Activated CD8-positive, alpha-beta memory T cell treated with anti-CD3 and anti-CD28 coated beads, Interleukin-2, amount 50 U/mL, for 24 hours (primary cell): ENCODE measurements at regions not wholly inside any gene's neighbourhood (a gene's known extent, or its start where the extent isn't known, plus 50 kb on each side); places are given as distances from the start of the nearest gene placed in this dataset.
A peak's percentile ranks its signal among the peaks of the same experiment; 100 is the strongest.
"Not testable (repeated sequence)": the region's sequence is repeated elsewhere in the genome, so short reads cannot be mapped to it uniquely, and the experiment has no call there.

Experiments
- DNase-seq: peaks from one replicate; pipeline ENCODE4 v3.0.0-alpha.2; 2020; ENCODE audit errors: extremely low read depth

DNA sequence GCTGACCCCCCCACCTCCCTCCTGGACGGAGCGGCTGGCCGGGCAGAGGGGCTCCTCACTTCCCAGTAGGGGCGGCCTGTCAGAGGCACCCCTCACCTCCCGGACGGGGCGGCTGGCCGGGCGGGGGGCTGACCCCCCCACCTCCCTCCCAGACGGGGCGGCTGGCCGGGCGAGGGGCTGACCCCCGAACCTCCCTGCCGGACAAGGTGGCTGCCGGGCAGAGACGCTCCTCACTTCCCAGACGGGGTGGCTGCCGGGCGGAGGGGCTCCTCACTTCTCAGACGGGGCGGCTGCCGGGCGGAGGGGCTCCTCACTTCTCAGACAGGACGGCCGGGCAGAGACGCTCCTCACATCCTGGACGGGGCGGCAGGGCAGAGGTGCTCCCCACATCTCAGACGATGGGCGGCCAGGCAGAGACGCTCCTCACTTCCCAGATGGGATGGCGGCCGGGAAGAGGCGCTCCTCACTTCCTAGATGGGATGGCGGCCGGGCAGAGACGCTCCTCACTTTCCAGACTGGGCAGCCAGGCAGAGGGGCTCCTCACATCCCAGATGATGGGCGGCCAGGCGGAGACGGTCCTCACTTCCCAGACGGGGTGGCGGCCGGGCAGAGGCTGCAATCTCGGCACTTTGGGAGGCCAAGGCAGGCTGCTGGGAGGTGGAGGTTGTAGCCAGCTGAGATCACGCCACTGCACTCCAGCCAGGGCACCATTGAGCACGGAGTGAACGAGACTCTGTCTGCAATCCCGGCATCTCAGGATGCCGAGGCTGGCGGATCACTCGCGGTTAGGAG, 66.2 kb upstream of the PAPPA2 start:
- not testable (repeated sequence) for DNase-seq

DNA sequence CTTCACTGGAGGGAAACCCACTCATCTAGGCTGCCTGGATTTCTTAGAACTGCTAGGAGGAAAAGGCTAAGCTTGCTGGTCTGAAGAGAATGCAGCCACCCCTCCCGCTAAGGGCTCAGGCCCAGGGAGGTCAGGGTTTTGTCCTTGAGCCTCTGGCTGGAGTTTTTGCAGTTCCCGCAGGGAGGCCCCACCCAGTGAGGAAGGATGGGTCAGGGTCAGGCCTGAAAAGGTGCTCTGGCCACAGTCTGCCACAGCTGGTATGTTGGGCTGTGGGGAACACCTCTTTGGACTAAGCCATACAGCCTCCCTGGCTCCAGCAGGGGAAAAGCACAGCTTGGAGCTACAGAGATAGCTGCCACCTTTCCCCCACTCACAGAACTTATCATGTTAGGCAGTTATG, 71.4 kb upstream of the PAPPA2 start:
- no peak for DNase-seq

DNA sequence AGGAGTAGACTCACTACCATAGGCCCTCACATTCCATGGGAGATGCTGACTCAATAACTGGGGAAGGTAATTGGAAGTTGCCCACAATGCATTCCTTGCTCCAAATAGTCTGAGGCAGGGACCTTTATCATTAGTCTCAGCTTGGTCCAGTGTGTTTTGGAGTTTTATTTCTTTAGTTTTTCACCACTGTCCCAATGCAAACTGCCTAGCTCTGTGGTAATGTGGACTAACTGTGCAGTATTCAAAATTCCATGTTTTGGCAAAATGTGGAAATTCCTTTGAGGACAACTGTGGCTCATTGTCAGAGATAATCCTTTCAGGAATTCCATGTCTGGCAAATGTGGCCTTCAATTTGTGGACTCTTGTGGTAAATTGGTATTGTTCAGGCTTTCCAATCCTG, 78.1 kb upstream of the PAPPA2 start:
- no peak for DNase-seq

DNA sequence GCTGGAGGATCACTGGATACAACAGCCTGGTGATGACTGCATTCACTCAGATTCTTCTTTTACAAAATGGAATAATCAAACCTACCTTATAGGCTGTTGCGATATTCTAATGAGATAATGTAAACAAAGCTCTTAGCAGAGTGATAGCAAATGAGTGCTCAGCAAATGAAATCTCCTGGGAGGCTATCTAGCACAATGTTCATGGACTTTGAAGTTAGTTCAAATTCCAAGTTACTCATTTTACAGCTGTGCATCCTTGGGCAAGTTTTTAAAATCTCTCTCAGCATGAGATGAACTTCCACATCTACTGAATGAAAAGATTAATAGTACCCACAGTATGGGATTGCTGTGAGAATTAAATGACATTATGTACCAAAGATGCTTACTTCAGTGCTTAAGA, 80.8 kb upstream of the PAPPA2 start:
- DNase-seq = no peak

DNA sequence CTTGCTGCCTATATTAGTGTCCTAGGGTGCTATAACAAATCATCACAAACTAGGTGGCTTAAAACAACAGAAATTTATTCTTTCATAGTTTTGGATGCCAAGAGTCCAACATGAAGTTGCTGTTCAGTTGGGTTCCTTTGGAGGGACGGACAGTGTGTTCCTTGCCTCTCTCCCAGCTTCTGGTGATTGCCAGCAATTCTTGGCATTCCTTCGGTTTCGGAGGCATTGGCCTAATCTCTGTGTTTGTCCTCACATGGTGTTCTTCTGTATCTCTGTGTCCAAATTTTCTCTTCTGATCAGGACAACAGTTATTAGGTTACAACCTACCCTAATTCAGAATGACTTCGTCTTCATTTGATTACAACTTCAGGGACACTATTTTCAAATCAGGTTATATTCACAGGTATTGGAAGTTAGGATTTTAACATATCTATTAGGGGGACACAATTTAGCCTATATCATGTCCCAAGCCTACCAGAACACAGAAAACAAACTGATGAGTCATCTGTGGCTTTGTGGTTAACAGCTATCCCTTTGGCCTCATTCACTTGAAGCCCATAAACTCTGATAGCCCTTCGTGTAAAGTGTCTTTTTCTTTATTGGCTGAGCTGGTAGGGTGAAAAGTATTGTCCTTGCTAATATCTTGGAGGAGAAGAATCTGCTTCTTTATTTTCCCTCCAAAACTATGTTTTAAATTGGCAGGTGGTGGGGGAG, 83.2 kb upstream of the PAPPA2 start:
- no peak for DNase-seq

DNA sequence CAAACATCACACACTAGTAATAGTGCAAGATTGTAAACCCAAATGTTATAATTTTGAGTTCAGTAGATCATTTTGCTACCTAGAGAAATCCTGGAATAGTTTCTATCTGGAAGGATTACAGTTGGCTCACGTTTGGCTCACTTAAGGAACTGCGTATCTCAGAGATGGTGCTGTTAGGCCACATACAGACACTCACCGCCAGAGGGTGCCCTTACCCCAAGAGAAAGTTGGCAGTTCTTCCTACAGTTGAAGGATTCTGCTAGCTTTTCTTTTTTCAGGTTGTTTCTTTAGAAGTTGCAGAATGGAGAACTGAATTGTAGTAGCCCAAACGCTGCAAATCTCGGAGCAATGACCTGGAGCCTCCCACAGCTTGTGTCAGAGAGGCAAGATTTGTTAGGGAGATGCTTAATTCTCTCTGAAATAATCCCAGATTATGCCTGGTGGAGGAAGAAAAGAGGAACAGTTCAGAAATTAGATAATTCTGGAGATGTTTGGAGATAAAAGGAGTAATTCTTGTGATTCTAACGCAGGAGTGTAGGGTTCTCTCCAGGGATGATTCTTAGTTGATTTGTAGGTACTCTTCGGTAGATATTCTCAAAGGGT, 87.9 kb upstream of the PAPPA2 start:
- peak; percentile 8 for DNase-seq

DNA sequence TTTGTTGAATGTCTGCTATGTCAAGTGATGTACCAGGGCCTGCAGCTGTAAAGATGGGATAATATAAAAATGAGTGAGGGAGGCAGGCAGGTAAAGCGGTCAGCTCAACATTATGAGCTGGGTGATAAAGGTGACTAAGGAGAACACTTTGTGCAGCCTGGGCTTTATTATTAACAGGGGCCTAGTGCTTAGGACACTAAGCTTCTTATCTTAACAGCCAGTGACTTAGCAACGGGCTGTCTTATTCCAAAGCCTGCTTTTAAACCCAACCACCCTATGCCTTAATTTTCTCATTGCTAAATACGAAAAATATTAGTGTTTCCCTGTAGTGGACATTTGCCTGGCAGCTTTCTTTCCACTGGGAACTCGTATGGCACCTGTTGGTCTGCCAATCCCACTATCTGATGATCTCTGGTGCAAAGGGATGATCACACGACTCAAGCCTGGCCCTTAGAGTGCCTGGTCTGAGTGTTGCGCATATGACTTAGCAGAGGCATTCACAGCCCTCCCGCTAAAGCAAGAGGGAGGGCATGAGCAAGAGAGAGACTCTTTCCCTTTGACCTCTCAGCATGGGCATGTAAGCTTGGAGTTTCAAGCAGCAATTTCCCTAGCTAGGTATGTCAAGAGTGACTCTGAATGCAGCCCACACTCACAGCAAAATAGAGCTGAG, 98.6 kb upstream of the PAPPA2 start:
- DNase-seq = no peak

DNA sequence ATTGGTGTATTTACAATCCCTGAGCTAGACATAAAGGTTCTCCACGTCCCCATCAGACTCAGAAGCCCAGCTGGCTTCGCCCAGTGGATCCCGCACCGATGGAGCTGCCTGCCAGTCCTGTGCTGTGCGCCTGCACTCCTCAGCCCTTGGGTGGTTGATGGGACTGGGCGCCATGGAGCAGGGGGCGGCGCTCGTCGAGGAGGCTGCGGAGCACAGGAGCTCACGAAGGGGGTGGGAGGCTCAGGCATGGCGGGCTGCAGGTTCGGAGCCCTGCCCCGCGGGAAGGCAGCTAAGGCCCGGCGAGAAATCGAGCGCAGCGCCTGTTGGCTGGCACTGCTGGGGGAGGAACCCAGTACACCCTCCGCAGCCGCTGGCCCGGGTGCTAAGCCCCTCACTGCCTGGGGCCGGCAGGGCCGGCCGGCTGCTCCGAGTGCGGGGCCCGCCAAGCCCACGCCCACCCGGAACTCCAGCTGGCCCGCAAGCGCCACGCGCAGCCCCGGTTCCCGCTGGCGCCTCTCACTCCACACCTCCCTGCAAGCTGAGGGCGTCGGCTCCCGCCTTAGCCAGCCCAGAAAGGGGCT, 113.8 kb upstream of the PAPPA2 start:
- not testable (repeated sequence) for DNase-seq

DNA sequence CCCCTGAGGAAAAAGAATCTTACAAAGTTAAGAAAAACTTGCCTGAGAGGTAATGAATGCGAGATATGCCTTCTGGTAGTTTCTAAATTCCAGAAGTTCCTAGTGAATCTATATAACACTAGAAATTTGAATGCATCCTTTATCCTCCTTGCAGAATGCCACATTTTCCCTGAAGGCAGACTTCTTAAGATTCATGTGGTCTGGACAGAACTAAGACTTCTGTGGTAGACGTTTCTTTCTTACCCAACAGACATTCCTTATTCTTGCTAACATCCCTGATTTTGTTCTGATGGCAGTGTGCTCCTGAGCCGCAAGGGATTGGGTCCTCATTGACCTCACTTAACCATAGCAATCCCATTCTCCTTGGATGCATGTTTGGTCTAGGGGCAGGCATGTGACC, 121.3 kb upstream of the PAPPA2 start:
- no peak for DNase-seq

DNA sequence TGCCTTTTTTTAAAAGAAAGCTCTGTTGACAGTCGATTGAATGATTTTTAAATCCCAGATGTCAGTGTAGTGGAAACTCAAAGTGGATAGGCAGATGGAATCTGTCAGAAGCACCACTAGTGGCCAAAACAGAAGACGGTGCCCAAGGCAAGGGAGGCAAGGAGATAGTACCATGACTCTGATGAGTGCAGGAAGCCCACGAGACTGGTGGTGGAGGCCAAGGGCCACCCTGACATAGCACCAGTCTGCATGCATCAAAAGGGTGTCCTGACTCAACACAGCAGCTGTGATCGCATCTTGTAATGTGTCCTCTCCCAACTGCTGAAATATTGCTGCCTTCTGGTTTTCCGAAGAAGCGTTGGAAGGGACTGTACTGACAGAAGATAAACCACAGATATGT, 124.1 kb upstream of the PAPPA2 start:
- no peak for DNase-seq

DNA sequence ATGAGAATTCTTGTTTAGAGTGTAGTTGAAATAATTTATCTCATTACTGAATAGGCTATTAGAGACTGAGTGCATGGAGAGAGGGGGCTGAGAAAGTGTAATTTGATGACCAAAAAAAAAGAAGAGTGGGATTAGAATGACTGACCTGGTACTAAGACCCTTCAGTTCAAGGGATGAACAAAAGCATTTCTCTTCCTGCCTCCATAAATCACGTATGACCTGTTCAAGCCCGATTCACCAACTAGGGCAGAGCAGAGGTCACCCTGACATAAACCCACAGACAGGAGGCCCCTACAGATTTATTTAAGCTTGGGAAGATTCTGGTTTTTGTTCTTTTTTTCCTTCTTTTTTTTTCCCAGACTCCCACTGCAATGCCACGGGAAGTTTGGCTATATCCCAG, 123.7 kb upstream of the COP1 start:
- no peak for DNase-seq

DNA sequence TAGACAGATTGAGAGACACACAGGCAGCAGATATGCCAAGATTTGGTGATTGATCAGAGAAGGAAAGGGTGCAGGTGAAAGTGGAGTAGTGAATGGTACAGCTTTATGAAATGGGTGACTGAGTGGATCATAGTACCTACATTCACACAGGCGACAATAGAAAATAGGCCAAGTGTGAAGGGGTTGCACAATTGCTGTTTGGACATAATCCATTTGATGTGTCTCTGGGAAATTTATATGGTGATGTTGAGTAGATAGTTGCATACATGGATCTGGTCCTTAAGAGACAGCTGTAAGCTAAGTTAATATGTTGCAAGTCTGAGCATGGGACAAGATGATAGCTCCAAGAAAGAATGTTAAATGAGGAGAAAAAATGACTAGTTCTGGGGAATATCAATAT, 118.6 kb upstream of the COP1 start:
- no peak for DNase-seq

DNA sequence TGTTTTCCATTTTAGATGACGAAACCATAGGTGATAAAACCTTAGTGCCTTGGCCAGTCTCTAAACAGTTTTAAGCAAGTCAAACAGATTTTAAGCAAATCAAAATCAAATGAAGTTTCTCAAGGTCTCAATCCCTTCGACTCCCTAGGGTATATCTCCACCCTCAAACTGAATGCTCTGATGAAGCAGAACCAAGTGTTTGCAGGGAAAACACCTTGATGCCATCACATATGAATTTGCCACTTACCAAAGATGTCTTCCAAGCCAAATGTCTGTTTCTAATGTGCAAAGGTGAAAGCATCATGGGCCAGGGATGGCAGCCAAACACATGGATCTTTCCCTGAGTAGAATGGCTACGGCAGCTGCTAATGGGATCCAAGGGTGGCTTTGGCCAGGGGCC, 116.4 kb upstream of the COP1 start:
- no peak for DNase-seq

DNA sequence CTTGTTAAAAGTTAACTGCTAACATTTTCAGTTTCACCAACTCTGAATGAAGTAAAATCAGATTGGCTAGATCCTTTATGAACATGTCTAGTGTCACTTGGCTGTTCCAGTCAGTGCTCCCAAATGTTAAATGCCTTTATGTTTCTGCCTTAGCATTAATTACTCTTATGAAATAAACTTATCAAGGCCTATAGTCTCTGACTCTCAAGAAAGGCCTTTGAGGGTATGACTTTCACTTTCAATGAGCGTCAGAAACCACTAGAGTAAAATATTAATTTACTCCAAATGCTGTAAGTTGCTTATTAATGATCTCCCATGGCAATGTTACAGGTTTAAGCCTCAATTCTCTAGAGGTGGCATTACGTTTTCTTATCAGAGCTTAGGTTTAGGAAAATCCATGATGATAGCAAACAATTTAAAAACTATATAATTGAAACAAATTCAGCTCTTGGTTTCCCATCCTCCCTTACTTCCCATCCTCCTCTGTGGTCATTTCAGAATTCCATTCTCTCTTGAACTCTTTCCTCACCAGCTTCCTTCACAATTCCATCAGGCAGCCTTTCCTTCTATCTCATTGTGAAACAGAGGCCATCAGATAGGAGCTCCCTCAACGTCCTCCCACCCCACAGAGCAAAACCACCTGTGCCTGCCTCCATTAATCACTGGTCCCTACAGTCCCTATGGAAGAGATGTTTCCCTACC, 108.6 kb upstream of the COP1 start:
- no peak for DNase-seq

DNA sequence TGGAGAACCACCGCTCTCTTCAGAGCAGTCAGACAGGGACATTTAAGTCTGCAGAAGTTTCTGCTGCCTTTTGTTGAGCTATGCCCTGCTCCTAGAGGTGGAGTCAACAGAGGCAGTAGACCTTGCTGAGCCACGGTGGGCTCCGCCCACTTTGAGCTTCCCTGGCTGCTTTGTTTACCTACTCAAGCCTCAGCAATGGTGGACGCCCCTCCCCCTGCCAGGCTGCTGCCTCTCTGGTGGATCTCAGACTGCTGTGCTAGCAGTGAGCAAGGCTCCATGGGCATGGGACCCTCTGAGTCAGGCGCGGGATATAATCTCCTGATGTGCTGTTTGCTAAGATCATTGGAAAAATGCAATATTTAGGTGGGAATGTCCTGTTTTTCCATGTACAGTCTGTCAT, 89.5 kb upstream of the COP1 start:
- not testable (repeated sequence) for DNase-seq

DNA sequence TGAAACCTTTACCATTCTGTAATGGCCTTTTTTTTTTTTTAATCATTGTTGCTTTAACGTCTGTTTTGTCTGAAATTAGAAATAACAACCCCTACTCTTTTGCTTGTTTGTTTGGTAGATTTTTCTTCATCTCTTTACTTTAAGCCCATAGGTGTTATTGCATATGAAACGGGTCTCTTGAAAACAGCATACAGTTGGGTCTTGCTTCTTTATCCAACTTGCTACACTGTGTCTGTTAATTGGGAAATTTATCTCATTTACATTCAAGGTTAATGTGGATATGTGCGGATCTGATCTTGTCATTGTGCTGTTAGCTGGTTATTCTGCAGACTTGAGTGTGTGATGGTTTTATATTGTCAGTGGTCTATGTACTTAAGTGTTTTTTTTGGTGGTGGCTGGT, 78.9 kb upstream of the COP1 start:
- no peak for DNase-seq

DNA sequence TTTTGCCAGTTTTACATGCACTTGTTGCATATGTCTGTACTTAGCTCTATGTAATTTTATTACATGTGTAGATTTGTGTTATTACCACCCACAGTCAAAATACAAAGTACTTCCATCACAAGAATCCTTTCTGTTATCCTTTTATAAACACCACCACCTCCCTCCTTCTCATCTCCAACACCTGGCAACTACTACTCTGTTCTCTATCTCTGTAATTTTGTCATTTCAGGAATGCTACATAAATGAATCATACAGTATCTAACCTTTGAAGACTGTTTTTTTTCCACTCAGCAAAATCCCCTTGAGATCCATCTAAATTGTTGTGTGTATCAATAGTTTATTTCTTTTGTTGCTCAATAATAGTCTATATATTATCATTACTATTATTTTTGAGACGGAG, 64.5 kb upstream of the COP1 start:
- no peak for DNase-seq
